8988T (cell line): ENCODE measurements at regions not wholly inside any gene's neighbourhood (a gene's known extent, or its start where the extent isn't known, plus 50 kb on each side); places are given as distances from the start of the nearest gene placed in this dataset.

Source experiments
- DNase-seq: peaks from one replicate; pipeline ENCODE4 v3.0.0; 2011

DNA sequence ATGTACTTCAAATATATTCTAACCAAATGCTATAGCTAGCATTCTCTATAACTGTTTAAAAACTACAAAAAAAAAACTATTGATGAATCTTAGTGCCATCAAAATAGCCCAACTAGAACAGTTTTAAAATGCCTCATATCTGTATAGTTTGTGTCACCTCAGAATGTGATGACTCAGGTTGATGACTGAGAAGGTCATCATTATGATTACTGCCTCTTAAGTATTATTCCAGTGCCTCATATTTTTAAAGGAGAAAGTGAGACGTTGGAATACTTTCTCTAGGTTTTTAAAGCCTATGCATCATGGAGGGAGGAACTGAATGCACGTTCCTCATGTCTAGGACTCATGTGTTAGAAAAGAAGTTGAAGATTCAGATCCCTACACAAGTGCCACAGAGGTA, 88.2 kb downstream of the TMA16 start:
- no peak for DNase-seq

DNA sequence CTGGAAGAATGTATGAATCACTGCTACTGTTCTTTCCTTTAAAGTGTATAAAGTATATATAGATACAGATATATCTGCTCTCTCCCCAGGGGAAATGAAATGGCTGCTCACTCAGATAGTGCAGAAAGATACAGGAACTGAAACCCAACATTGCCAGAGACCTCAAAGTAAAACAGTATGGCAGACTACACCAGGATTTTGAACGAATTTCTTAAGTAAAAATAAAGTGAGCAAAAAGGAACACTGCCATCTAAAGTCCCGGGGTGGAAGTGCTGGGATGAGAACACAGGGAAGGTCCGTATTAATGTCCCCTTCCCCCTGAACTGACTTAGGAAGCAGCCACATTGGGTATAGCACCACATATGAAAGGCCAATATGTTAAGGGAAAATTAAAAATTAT, 93.4 kb downstream of the TMA16 start:
- DNase-seq = no peak

DNA sequence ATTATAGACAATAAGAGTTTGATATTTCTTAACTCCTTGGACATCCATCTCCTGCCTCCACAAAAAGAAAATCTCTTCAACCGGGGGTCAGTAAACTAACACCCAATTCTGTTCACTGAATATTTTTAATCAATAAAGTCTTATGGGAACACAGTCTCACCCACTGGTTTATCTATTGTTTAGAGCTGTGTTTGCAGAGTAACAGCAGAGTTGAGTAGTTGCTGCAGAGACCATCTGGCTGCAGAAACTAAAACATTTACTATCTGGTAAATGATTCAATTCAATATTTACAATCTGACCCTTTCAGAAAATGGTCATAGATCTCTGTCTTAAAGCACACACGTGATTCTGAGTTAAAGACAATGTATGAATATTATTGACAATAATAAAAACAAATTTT, 94.0 kb downstream of the TMA16 start:
- no peak for DNase-seq

DNA sequence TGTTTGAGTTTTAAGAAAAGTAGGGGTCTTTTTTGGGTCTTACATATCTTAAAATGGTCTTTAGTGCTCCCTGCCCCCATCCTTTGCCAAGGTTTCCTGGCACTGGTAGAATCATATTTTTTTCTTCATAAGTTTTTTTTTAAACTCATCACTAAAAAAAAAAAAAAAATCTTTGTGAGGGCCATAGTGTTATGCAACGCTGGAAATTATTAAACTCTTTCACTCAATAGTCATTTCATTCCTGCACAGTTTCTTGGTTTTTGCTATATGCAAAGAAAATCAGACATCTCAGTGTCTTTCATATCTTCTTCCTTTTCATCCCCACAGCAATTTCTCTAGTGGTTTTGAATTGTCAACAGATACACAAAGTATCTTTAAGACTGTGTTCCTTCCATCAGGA, 95.6 kb downstream of the TMA16 start:
- DNase-seq = no peak

DNA sequence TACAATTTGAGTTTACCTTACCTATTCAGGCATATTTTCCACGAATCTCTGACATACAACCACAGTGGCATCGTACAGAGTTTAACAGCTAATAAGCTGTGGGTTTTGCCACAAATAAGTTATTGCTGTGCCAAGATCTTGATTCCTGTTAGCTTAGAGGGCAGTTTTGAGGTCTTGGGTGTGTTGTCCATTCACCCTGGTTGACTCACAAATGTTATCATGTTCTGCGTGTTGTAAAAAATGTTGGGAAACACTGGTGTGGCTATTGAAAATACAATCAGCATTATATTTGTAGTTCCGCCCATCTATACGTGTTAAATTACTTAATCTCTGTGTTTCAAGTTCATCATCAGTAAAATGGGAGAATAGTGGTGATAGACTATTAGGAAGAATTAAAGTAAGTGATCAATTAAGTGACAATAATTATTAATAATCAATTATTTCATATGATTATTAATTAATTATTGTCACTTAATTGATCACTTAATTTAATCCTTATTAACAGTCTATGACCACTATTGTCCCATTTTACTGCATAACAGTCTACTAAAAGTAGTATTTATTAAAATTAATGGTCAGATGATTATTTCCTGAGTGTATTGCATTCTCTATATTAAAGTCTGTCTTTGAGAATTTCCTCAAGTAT, 96.3 kb downstream of the TMA16 start:
- DNase-seq = no peak

DNA sequence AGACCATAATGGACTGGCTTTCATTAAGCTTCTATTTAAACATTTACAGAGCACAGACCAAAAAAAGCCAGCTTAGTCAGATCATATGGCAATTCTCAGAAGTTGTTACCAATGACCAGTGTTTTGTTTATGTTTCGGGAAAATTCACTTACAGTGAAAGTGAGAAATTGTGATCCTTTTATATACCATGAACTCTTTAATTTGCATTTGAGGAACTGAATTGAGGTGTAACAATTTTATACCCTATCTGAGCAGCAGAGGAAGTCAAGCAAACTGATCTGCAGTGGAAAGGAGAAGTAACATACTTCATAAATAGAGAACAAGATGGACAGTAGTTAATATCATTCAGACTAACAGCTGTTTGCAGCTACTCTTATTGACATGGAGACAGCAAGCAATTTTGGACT, 97.1 kb downstream of the TMA16 start:
- DNase-seq = no peak

DNA sequence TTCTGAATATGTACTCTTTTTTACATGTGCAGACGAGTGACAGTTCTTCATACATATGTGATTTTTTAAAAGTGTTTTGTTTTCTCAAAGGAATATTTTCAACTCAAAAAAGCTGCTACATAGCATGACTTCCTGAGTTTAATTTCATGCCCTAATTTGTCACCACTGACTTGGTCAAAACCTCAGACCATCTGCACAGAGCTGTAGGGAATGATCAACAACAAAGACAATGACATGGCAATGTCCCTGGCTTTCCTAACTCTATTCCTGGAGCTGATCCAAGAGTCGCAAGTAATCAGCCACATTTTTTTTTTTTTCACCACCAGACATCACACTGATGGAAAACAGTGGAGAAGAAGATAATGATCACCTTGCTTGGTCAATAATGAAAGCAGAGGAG, 97.7 kb downstream of the TMA16 start:
- DNase-seq = no peak

DNA sequence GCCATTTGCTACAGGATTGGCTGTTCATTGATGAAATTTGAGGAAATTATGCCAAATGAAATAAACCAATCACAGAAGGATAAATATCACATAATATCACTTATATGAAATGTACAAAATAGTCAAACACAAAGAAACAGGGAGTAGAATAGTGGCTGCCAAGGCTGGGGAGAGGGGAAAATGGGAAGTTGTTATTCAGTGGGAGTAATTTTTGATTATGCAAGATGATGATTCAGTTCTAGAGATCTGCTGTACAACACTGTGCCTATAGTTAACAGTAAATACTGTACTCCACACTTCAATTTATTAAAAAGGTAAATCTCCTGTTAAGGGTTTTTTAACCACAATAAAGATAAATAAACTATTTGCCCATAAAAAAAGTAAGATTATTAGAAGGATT, 101.1 kb downstream of the TMA16 start:
- no peak for DNase-seq

DNA sequence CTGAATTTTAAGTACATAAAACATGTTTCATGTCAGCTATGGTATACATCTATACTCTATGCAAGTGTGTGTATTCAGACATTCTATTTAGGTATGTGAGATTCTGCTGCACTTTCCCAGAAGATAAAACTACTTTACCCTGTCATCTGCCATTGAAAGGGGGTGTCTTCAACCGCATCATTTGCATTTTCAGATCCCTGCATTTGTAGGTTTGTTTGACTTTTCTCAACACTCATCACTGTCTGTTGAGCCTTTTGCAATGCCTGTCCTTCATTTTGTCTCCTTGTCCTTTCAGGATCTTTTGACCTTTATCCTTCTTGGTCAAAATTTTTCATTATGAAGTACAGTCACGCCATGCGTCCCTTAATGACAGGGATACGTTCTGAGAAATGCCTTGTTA, 103.5 kb downstream of the TMA16 start:
- no peak for DNase-seq

DNA sequence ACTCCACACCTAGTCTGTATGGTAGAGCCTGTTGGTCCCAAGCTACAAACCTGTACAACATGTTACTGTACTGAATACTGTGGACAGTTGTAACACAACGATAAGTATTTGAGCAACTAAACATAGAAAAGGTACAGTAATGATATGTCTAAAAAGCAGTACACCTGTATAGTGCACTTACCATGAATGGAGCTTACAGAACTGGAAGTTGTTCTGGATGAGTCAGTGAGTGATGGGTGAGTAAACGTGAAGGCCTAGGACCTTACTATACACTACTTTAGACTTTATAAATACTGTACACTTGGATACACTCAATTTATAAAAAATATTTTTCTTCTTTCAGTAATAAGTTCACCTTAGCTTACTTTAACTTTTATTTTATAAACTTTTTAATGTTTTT, 104.0 kb downstream of the TMA16 start:
- no peak for DNase-seq

DNA sequence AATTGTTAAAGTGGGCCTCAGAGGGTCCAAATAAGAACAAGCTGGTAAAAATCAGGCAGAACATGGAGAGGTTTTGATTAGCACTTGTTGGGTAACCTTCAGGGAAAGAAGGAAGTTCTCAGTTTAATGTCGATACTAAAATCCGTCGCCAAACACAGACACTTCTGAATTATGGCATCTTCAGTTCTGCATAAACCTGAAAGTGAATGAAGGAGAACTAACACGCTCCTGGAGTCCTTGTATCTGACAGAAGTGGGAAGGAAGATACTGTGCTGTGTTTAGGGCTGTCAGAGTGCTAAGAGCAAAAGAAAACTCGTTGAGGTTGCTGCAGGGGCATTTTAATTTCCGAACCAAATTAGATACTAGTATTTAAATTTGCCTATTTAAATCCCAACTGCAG, 106.2 kb downstream of the TMA16 start:
- DNase-seq = no peak

DNA sequence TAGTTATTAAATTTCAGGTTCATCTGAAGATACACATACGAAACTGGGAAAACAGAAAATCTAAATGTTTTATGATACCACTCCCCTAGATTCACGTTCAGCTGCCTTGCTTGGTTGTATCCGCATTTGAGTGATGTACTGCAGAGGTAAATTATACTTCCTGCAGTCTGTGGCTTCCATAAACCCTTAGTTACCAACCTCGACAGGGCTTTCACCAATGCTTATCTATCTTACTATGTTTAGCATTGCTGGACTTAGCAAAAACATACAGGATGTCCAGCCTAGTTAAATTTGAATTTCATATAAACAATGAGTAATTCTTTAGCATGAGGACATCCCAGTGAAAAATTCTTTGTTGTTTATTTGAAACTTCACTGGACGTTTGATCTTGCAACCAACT, 108.8 kb downstream of the TMA16 start:
- DNase-seq = no peak

DNA sequence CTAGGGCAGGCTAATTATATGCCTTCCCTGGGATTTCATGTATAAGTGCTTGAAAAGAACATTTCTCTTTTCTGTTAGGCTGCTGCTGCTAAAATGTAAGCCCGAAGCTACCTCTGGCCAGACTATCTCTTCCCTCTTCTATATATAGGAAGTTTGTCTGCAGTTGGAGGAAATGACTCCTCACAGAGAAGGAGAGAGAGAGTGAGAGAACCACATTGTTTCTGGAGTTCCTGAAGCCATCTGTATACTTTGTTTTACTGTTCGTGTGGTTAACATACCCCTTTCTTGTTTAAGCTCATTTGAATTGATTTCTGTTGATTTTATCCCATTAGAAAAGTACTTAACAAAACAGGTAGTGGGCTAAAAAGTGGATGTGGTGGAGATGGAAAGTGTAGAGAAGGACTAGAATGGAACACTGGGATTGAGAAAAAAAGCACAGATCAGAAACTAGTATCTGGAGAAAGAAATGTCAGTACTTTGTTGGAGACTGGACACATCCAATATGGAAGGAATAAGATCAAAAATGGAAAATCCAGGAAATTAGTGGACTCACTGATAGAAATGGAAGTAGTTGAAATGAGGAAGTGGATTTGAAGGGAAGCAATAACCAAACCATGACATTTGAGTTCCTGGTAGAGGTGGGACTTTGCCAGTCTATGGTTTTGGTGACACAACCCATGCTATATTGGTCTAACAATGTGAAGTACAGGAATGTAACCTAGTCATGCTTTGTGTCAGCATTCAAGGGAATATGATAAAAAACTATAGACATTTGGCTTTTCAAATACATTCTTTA, 112.6 kb downstream of the TMA16 start:
- DNase-seq = no peak

DNA sequence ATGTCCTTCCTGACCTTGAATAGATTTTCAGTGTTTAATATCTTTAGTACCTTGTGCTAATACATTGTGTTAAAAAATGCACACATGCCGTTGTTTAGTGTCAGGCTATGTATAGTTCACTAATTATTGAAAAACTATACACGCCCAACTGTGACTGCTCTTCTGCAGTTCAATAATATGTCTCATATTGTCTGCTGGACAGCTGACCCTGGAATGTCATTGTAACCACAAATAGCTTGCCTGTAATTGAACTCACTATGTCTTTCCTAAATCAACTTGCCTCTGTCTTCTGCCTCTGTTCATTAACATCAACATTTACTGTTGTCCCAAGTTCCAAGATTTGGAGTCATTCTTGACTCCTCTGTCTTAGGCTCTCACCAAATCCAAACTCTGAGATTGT, 114.5 kb downstream of the TMA16 start:
- no peak for DNase-seq

DNA sequence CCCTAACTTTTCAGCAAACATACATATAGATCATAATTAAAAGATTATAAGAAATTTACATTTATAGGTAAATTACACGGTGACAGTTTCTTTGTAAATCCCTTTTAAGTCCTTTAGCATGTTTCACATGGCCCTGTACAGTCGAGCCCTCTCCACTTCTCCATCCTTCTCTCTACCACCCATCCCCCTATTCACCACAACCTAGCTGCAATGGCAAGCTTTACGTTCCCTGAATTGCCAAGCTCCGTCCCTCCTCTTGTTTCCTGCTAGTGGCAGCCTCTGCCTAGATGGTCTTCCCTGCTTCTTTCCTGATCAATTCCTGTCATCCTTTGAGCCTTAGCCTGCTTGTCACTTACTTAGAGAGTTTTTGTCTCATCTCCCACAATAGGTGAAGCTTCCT, 116.2 kb downstream of the TMA16 start:
- no peak for DNase-seq

DNA sequence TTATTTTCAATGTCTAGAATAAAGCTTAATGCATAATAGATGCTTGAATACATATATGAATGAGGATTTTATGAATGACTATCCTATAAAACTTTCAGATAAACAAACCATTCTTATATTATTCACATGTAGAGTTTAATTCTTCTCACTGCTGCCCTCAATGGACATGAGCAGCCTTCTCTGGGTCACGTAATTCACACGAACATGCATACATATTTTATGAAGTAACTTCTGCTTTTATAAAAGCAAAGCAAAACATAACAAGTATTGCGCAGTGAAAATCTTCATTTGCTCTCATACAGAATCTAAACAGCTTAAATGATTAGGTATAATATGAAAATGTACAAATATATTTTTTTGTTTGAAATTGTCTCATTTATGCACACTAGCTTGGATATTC, 116.7 kb downstream of the TMA16 start:
- no peak for DNase-seq

DNA sequence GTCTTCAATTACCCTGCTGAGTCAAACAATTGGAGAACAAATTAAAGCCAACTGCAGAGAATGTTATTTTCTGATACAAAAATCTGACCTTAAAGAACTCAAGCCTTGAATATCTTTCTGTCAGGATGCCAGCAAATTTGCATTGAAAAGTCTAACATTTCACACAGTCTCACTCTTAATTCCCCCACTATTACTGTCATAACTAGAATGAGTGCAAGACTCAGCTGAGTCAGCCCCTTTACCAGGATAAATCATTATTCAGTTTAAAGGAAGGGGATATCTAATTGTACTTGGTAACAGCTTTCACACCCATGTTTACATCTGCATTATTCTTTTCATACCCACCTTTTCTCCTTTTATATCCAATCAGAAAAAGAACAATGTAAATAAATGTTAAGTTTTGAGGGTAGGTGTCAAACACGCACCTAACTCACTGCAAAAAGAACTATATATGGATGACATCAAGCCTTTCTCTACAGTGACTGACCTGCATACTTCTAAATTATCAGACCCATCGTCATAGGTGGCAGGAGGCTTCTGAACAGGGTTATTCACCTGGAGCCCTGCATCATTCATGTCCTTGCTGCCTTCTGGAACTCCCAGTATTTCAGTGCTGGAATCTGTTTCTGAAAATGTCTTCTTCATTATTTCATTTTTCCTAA, 117.4 kb downstream of the TMA16 start:
- no peak for DNase-seq

DNA sequence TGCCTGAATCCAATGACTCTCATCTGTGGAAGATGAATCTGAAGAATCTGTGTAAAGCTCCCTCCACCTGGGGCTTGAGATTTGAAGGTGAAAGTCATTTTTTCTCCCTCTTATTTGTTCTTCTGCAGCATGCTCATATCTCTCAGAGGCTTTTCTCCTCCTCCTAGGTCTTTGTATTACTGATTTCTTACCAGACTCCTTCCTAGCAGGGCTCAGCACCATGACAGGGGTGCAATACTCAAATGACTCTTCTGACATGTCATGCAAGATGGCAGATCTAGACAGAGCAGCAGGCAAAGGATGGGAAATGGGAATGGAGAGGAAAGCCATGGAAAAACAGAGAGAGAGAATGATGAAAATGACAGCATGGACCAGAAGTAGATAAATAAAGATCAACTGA, 118.3 kb downstream of the TMA16 start:
- no peak for DNase-seq

DNA sequence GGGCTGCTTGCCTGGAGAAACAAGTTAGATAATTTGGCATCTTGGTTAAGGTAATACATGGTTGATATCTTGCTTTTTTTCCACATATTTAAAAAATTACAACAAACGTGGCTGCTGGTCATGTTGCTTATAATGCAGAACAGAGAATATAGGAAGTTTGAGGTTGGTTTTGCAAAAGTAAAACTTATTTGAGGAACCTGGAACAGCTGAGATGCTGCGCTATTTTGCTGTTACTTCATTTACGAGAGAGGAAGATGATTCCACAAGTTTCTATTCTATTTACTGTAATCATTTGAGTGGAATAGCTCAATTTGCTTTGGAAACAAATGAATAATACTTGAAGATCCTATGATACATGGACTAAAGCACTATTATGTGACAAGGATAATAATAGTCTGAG, 118.9 kb downstream of the TMA16 start:
- DNase-seq = no peak

DNA sequence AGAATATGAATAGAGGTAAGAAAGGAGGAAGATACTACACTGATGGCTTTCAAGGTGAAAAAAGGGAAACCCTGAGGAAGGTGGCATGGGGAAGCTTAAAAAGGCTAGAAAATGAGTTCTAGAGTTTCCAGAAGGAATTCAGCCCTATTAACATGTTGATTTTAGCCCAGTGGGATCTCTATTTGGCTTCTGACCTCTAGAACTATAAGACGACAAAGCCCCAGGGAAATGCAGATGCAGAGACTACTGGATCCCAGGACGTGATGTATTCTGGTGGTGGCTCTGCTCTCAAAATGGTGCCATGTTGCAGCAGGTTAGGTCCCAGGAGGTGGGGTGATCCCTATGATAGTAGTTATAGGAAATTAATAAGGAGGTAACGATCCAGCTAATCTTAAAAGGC, 120.4 kb downstream of the TMA16 start:
- DNase-seq = no peak

DNA sequence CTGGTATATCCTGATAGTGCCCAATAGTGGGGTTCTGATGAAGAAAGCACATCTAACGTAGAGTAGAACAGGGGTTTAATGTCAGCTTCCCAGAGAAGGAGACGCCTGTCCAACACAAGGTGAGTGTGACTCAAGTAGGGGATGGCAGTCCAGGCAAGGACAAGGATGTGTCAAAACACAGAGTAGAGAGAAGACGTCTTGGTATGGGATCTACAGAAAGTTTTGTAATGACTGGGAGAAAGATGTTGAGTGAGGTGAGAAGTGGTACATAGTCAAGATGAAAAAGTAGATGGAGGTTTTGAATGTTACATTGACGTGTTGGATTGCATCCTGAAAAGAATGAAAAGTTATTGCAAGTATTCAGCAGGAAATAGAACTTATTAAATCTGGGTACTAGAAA, 124.4 kb downstream of the TMA16 start:
- DNase-seq = no peak

DNA sequence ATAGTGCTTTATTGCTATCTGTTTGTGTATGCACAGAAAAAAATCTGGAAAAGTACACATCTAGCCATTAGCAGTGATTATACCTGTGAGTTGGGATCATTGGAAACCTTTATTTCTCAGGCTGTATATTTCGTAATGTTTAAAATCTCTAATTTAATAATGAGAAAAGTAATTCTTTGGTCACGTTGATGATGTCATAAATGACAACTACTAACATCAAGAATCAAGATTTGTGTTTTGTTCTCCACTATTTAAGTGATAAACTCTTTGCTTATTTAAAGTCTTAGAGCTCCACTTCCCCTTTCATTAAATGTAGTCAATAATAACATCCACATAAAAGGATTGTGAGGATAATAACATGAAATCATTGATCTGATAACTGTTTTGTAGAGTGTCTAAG, 126.2 kb downstream of the TMA16 start:
- DNase-seq = no peak

DNA sequence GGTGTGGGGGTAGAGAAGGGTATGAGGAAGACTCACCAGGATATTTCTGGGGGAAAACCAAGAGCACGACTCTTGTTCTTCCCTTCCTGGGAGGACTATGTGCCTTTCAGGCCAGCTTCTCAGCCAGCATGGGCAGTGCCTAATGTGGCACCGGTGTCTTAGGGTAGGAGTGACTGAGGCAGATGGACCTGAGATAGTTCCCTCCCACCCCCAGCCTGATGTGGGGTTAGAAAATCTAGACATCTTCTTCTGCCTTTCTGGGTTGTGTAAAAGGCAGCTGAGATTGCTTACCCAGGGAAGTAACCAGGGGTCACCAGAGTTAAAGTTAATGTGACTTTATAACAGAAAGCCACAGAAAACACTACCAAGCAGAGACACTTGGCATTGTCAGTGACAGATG, 127.3 kb downstream of the TMA16 start:
- DNase-seq = no peak

DNA sequence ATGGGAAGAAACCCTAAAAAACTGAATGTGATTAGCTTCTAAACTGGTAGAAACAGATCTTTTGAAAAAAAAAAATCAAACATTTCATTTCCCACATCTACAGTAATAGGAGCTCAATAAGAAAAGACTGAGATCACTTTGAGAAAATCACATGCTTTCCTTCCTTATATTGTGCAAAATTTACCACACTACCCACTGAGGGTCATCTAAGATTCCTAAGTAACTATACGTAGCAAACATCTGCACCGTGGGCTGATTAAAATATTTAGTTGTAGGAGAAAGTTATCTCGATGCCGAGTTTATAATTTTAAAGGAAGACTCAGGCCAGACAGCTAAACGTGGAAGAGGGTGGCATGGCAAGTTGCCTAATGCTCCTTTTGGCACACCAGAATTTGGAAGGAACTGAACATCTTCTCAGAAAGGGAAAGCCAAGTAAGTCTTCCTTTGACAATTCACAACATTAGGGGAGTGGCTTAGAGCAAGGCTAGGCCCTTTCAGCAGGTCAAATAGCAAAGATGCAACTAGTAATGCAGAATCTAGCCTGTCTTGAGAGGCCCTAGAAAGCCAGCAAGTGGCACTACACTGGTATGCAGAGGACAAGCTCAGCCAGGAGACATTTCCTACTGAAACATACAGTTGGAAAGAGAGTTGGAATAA, 128.0 kb downstream of the TMA16 start:
- no peak for DNase-seq
